HG03432 (cell line): ENCODE measurements at regions not wholly inside any gene's neighbourhood (a gene's known extent, or its start where the extent isn't known, plus 50 kb on each side); places are given as distances from the start of the nearest gene placed in this dataset.

Experiments
- ATAC-seq: cut with Tn5 transposase; IDR thresholded peaks from one replicate; pipeline ENCODE4 v1.9.1; 2021; ENCODE audit warnings: mild to moderate bottlenecking, moderate library complexity; ENCODE audit not compliant: unreplicated experiment

DNA sequence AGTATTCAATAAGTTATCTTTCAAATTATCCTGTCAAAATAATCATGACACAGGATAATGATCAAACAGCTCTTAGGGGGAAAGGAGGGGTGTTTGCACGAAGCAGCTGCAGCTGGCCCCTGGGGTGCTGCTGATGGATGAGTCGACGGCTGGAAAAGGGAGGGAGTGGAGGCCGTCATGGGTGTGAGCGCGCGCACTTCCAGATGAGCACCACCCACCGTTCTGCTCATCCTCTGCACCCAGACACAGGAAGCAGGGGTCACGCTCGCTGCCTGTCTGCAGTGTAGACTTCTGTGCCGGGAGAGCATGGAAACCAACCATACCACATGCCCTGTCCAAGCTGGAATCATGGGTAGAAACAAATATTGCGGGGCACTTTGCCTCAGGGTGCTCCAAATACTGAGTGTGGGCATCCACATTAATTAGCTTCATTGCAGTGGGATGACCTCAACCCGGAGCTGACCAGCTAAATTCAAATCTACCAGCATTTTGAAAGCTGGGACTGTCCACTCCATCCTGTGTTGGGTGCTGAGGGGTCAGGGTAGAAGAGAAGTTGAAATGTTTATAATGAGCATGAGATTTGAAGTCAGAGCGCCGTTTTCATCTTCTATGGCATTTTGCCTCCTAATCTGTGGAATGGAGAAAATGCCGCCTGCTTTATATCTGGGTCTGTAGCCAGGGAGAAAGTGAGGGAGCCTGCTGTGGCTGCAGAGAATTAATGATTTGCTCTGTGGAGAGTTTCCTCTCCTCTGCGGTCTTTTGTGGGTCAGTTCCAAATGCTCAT lies 802.4 kb downstream of the TBC1D22A start:
- ATAC-seq: no peak

- ATAC-seq: no peak
Measured at GRCh38 chr22:47564158-47564450, 801.7 kb downstream of the TBC1D22A start.

- ATAC-seq: no peak
Measured at GRCh38 chr22:47563406-47564157, 801.1 kb downstream of the TBC1D22A start.

GRCh38 chr22:47561766-47562165 lies 799.3 kb downstream of the TBC1D22A start:
- ATAC-seq: no peak

- ATAC-seq: no peak
Measured at GRCh38 chr22:47561115-47561675, 798.7 kb downstream of the TBC1D22A start.

GRCh38 chr22:47558828-47559700 lies 796.6 kb downstream of the TBC1D22A start:
- no peak for ATAC-seq

- no peak for ATAC-seq
Measured at GRCh38 chr22:47556473-47556872, 794.0 kb downstream of the TBC1D22A start.

DNA sequence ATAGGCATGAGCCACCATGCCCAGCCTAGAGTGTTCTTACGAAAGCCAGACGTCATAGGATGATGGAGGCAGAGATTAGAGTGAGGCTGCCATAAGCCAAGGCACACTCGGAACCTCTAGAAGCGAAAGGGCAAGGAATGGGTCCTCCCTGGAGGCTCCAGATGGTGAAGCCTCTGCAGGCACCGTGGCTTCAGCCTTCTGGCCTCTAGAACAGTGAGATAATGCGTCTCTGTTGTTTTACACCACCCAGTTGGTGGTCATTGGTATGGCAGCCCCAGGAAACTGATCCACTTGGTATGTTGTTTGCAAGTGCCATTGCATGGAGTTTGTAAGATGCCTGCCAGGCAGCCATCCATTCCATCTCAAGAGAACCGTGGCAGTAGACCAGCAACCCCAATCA lies 791.0 kb downstream of the TBC1D22A start:
- ATAC-seq: no peak

GRCh38 chr22:47552541-47553205 lies 790.2 kb downstream of the TBC1D22A start:
- ATAC-seq: no peak

- ATAC-seq: no peak
Measured at GRCh38 chr22:47552024-47552423, 789.6 kb downstream of the TBC1D22A start.

DNA sequence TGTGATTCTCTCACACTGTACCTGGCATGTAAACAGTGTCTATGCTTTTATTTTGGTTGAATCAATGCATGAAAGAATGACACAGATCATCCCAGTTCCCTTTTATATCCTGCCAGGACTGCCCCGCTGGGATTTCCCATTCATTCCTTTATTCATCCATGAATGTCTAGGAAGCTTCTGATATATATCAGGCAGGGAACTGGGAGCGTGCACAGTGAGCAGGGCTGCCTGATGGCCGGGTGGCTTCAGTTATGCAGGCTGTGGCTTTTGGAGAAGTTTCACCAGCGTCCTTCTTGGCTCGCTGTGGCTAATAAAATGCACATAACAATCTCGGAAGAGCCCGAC lies 789.0 kb downstream of the TBC1D22A start:
- no peak for ATAC-seq

DNA sequence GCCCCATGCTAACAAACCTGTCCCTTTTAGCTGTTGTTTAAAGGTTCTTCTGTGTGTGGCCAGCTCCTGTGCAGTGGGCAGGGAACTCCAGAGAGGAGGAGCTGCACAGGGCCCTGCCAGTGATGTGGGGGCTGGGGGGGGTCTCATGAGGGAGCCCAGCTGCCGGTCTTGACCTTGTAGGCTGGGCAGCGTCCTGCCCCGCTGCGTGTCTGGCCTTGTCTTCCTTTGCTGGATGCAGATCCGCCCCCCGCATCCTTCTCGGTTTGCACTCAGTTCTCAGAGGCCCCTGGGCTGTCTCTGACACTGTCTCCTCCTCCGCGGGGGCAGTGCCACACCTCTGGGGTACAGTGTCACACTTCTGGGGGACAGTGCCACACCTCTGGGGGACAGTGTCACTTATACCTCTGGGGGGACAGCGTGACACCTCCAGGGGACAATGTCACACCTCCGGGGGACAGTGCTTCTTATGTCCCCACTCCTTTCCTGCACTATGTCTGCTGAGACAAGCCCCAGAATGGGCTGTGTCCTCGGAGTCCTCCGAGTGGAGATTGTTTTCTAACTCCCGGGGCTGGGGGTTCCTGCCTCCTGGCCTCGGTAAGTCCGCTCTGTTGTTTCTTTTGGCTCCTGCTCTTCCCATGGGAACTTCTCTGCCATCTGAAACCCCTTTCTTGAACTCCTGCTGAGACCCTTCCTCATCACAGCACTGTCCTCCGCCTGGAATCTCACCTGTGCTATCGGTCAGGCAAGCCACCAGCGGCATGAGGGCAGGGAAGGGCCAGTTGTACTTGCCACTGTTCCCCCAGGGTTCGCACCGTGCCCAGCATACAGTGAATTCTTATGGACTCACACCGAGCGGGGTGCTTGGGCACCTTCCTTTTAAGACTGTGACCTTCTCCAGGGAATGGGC lies 788.3 kb downstream of the TBC1D22A start:
- no peak for ATAC-seq

GRCh38 chr22:47549741-47550340 lies 787.4 kb downstream of the TBC1D22A start:
- ATAC-seq: no peak

DNA sequence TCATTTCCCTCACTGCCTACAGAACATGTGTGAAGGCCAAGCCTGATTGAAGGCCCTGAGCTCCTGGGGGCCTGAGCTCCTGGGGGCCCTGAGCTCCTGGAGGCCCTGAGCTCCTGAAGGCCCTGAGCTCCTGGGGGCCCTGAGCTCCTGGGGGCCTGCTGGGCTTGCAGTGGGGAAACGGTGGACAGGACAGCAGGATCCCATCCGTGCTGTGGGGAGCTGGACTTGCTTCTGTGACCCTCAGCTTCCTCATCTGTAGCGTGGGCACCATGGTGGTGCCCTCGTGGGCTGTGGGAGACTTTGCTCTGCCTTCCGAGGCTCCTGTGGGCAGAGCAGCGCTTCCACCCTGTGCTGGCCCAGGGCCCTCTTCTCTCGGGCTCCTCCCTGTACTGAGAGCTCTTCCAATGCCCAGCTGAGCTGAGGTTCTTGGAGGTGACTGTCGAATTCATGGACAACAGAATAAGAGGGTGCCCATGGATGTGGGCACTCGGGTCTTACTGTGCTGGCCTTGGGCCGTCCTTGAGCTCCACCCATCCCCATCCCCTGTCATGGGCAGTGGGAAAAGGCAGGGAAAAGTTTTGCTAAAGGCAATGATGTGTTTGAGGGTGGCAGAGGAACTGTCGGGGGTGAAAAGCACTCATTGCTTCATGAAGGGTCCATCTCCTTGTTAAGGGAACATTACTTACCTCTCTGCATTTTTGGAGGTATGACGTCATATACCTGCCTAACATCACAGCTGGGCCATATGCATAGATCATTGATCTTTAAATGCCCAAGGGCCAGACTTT lies 786.7 kb downstream of the TBC1D22A start:
- ATAC-seq: no peak

GRCh38 chr22:47547881-47548650 lies 785.6 kb downstream of the TBC1D22A start:
- ATAC-seq: no peak

DNA sequence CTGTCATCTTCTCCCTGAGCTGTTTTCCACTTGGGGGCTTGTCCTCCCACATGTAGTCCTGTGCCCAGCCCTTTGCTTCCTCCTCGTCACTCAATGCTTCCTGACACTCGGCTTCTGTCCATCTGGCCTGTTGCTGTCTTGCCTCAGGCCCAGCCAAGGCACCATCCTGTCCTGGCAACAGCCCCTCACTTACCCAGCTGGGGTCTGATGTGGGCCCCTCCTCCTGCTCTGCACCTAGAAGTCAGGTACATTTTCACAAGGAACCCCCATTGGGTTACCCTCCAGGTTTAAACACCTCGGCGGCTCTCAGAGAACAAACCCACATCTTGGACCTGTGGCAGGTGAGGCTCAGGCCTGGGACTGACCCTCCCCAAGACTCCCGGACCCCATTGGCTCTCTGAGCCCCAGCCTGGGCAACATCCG lies 784.8 kb downstream of the TBC1D22A start:
- no peak for ATAC-seq

DNA sequence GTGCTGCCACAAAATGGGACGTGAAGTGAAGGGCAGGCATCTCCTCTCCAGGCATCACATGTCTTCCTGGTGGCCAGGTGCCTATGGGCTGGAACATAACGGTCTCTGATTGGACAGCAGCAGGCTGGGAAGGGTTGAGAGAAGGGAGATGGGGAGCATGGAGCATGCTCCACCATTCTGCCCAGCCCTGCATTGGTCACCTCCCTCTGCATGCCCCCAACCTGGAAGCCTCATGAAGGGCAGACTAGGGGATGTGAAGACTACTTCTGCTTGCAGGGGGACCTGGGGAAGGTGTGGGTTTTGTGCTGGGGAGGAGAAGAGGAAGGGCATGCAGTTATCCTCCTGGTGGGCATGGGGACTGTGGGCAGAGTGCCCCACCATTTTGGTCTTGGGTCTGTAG lies 782.2 kb downstream of the TBC1D22A start:
- no peak for ATAC-seq

DNA sequence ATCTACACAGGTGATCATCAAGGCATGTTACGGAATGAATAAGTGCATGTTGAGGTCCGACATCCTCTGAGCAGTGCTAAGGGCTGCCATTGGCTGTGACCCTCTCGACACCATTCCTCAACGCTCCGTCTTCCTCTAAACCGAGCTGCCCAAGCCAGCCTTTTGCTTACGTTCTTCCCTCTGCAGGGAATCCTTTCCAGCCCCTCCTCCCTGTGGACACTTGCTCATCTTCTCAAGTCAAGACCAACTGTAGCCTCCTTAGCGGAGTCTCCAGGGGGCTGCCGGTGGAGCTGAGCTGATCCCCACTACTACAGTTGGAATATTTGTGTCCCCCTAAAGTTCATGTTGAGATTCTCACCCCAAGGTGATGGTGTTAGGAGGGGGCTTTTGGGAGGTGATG lies 781.0 kb downstream of the TBC1D22A start:
- ATAC-seq: no peak
